ENCODE measurements at regions not wholly inside any gene's neighbourhood (a gene's known extent, or its start where the extent isn't known, plus 50 kb on each side); places are given as distances from the start of the nearest gene placed in this dataset.

DNA sequence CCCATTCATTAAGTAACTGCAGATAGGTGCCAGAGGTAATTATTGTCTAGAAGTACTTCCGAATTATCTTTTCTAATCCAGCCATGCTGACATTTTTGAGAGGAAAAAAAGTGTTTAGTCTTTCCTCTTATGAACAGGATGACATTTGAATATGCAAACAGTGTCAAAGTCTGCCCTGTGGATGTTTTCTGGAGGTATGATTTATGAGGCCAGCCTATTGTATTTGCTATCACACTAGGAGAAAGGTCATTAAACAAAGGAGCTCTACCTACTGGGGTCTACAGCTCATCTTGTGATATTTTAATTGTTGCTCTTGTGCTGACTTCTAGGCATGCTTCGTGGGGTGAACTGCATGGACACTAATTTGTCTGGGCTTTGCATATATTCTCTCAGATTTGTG lies 559.7 kb upstream of the CAMK1G start:
- DNase-seq (ENCODE audit: low spot score), result no peak

DNA sequence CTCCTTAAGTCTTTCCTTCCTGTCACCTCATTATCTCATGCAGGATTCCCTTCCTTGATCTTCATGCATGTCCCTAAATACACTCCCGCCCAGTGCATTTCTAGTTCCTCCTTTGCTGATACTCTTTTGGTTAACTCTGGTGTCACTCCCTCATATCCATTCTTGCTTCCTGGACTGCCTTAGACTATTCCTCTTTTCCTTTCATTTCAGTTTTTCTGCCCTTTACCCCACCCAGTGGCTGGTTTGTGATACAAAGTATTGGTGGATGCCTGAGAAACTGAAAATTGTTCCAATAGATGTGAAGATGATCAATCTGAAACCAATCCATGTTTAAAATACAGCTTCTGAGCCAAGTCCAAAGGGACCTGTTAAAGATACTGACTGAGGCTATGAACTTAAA lies 553.8 kb upstream of the CAMK1G start:
- DNase-seq (ENCODE audit: low spot score), result no peak

DNA sequence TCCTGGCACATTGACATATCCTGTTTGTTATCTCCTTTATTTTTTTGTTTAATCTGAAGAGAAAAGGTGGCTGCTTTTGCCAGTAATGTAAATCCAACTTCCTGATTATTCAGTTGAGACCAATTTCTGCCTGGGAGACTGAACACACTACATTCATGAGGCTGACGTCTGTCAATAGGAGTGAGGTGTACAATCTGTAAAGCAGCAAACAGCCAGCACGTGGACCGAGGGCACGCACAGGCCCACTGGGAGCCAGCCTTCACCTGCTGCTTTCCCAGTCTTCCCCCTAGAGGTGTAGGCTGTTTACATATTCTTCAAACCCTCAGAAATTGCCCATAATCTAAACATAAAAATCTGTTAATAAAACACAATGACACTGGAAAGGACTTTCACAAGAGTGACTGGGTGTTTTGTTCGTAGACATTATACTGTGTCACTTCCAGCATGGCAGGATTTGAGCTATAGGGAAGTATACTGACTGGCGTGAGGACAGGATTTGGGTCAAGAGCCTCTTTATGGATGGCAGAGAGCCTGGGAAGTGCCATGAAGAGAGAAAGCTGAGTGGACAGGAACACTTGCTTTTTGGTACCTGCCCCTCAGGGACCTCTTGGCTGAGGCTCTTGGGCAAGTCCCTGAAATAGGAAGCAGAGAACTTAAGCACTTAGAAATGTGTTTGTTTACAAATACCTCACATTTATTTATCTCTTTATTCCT lies 552.9 kb upstream of the CAMK1G start:
- no peak for DNase-seq (ENCODE audit: low spot score)

DNA sequence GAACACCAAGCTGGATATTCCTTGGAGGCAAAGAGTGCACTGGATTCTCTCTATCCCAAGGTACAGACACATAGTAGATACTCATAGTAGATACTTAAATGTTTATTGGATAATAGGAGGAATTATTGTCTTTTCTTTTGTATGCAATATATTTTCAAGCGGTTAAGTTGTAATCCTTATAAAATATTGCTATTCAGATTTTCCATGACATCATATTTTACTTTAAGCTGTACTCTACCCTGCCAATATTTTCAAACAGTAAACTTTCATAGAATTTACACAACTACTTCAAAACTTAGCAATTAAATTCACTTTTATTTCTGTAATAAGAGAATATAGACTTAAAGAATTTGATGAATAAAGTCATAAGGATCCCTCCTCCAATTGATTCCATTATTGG lies 546.5 kb upstream of the CAMK1G start:
- DNase-seq (ENCODE audit: low spot score), result no peak

DNA sequence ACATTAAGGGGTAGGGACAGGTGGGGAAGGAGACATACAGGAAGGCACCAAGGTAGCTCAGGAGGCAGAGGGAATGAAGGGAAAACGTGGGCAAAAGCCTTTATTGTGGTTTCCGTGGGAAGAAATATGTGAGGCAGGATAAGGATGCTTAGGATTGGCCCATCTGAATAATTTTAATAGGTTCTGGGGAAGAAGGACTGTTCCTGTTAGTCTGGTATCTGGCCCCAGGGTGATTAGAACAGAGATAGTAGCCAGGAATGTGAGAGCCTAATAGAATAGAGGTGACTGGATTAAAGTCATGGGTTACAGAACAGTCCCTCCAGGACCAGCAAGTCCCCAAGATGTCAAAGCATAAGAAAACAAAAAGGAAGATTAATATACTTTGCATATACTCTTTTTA lies 545.2 kb upstream of the CAMK1G start:
- no peak for DNase-seq (ENCODE audit: low spot score)

DNA sequence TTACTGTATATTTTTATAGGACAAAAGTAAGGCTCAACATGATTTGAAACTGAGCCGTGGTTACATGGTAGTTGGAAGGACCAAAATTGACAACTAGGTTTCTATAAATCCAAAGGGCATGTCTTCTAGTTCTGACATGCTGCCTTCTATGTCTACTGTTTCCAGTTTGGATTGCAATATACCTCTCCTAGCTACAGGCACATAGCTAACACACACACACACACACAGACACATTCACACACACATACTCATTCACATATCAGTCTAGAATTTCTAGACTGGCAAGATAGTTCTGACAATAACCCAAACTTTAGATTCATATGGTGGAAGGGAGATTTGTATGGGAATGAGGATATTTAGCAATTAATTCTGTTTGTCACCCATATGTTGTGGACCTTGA lies 544.8 kb upstream of the CAMK1G start:
- DNase-seq (ENCODE audit: low spot score), result no peak

DNA sequence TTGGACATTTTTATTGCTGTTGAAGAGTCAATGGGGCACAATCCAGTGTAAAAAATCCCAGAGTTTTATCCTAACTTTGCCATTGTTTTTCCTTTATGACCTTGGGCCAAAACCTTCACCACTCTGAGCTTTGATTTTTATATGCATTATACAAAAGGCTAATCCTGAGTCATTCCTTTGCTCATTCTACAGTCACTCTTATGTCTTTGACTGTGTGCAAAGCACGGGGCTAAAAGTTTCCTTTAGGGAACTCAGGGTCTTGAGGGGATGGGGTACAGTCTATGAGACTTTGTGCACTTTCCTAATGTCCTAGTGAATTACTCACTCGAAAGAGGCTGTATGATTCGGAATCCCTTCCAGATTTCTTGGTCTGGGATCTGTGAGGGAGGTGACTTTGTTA lies 543.2 kb upstream of the CAMK1G start:
- no peak for DNase-seq (ENCODE audit: low spot score)

DNA sequence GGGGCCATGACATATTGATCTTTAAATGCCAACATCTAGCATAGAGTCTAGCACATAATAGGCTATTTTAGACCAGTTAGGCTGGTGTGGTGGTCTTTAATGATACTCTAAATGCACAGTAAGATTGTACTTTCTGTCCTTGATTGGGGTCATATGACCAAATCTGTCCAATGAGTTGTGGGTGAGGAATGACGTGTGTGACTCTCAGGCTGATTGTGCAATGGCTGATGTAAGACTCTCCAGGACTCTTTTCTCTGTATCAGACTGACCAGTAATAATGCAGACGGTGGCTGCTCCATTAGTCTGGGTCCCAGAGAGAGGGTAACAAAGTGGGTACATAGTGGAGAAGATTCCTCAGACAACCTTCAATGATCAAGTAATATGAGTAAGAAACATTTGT lies 541.6 kb upstream of the CAMK1G start:
- no peak for DNase-seq (ENCODE audit: low spot score)

DNA sequence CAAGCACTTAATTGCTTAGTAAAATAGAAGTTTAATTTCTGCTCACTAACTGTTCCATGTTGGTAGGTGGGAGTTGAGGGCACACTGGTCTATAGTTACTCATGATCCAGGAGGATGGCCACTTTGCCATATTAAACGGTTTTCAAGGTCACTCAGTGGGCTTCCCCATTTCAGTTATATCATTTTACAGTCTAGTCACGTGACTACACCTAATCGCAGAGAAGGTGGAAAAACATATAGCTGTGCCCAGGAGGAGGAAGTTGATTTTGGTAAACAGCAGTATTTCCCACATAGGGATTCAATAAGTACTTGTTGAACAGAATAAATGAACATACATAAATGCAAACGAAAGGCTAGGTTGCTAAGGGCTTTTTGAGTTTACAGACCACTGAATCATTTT lies 541.1 kb upstream of the CAMK1G start:
- no peak for DNase-seq (ENCODE audit: low spot score)

DNA sequence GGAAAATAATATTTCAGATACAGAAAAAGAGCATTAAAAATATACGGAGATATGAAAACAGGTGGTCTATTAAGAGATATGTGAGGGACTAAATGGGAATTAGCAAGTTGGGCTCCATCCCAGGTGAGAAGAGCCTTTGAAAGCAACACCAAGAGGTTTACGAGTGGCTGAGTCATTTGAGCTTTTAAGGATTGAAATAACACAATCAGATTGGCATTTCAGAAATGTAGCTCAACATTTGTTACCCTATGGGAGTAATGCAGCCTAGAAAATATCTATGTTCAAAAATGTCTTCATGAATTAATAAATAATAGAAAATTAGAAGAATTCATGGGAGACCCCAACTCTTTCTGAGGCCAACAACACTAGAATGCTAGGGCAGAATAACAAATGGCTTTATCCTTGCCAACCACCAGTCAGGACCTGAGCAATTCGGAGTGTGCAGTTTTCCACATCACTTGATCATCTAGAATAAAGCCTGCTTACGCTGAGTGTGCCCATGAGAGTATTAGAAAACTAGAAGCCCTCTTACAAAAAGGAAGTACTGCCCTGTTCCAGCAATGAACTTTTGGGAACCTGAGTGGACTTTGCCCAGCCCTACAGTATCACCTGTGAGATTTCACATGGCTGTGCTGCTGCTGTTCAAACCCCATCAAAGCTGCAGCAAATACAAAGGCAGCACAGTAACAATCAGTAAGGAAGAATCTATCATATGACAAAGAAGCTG lies 538.0 kb upstream of the CAMK1G start:
- DNase-seq (ENCODE audit: low spot score), result no peak

DNA sequence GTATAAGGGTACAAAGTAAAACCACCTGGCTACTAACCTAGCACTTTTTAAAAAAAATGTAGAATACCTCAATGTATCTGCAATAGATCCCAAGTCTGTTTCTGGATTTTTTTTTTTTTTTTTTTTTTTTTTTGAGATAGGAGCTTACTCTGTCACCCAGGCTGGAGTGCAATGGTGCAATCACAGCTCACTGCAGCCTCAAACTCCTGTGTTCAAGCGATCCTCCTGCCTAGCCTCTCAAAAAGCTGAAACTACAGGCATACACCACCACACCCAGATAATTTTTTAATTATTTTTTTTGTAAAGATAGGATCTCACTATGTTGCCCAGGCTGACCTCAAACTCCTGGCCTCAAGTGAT lies 537.5 kb upstream of the CAMK1G start:
- DNase-seq (ENCODE audit: low spot score), result no peak

DNA sequence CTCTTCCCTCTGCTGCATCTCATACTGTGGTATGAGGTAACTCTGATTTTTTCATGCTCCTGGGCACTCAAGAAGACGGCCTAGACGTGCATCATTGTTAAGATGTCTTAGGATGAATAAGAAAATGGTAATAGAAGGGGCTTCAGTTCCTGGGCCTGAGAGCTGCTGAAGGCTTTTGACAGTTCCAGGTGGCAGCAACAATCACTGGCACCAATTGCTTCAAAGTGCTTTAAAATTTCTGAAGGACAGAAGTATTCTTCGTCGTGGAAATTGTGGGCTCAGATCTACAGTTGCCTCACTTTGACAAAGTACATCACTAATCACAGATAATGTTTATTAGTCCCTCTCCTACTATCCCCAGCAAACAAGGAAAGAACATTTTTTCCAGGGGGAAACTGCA lies 536.6 kb upstream of the CAMK1G start:
- DNase-seq (ENCODE audit: low spot score), result no peak

DNA sequence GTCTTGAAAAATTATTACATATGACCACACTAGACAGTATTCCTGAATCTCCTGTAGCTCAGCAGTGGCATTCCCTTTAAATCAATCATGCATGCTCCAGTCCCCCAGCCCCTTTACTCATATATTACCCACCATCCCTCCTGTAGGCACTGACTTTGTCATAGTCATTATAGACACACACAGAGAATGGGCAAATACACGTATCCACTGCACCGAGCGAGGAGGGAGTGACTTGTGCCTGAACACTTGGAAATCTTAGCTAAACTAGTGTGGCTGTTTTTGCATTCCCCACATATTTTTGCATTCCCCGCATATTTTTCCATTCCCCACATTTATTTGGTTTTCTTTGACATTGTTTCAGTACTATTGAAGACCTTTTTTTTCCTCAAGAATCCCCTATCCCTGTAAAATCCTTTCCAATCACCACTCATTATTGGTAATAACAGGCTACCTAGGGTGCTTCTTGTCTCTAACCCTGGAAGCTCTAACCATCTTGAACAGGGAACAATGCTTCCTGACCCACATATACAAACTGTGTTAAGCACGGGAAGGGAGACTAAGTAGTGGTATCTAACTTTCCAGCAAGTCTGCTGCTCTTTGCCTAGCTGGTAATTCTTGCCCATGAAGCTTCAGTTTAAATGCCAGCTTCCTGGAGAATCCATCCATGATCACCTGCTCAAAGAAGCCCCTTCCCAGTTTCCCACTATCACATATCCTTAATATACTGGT lies 534.4 kb upstream of the CAMK1G start:
- no peak for DNase-seq (ENCODE audit: low spot score)

DNA sequence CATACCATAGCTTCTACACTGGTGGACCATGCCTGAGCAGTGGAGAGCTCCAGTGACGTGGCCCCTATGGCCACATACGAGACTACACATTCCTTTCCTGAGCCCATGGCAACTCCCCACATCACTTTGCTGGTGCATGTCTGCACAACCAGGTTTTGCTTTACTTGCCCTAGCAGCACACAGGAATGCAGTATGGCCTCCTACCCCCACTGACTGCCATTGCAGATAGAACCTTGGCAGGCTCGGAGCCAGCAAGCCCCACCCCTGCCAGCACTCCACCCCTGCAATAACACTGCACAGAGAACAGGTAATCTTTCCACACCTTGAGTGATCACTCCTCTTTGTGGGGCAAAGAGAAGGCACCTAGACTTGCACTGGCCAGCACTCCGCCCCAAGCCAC lies 531.9 kb upstream of the CAMK1G start:
- DNase-seq (ENCODE audit: low spot score), result no peak

DNA sequence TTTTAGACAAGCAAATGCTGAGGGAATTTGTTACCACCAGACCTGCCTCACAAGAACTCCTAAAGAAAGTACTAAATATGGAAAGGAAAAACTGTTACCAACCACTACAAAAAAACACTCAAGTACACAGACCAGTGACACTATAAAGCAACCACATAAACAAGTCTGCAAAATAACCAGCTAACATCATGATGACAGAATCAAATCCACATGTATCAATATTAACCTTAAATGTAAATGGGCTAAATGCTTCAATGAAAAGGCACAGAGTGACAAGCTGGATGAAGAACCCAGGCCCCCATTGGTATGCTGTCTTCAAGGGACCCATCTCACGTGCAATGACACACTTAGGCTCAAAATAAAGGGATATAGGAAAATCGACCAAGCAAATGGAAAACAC lies 529.9 kb upstream of the CAMK1G start:
- DNase-seq (ENCODE audit: low spot score), result no peak

DNA sequence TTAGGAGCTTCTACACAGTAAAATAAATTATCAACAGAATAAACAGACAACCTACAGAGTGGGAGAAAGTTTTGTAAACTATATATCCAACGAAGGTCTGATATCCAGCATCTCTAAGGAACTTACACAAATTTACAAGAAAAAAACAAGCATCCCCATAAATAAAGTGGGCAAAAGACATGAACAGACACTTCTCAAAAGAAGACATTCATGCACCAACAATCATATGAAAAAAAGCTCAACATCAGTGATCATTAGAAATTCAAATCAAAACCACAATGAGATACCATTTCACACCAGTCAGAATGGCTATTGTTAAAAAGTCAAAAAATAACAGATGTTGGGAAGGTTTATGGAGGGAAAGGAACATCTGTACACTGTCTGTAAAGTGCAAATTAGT lies 526.4 kb upstream of the CAMK1G start:
- no peak for DNase-seq (ENCODE audit: low spot score)

DNA sequence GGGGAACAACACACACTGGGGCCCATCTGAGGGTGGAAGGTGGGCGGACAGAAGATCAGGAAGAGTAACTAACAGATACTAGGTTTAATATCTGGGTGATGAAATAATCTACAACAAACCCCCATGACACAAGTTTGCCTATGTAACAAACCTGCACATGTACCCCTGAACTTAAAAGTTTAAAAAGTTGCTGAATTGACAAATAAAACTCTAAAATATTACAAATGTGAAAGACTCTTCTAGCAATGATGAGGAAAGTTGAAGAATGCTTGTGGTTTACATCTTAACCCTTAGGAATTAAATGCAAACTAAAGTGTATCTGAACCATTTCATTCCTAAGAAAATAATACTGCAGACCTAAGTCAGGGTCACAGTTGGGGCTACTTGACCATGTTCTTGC lies 525.6 kb upstream of the CAMK1G start:
- DNase-seq (ENCODE audit: low spot score), result no peak

DNA sequence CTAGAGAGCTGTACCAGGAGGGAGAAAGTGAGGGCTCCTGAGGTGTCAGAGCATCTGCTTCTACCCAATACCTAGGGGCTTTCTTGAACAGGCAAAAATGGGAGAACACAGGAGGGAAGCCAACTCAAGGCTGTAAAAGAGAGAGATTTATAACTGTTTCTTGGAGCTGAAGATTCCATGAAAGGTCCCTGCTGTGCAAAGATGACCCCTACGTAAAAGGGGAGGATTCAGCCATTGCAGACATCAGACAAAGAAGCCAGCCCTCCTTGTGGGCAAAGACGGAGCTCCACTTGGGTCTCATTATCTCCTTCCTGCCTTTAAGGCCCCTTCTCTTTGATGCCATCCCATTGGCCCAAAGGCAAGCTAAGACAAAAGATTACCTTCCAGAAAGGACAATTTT lies 524.1 kb upstream of the CAMK1G start:
- no peak for DNase-seq (ENCODE audit: low spot score)

DNA sequence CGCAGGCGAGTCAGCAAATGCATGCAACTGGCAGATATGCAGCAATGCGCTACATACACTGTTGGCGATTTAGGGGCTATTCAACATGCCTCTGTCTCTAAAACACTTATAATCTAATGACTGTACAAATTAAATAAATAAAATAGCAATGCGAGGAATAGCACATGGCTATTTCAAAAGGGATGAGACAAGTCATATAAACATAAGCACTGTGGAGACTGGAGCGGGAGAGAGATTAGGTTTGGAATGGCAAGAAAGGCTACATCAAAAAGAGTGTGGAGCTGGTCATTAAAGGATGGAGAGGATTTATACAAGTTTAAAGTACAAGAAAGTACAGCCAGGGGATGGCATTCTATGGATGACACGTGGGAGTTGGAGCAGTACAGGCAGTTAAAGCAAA lies 523.5 kb upstream of the CAMK1G start:
- DNase-seq (ENCODE audit: low spot score), result no peak

DNA sequence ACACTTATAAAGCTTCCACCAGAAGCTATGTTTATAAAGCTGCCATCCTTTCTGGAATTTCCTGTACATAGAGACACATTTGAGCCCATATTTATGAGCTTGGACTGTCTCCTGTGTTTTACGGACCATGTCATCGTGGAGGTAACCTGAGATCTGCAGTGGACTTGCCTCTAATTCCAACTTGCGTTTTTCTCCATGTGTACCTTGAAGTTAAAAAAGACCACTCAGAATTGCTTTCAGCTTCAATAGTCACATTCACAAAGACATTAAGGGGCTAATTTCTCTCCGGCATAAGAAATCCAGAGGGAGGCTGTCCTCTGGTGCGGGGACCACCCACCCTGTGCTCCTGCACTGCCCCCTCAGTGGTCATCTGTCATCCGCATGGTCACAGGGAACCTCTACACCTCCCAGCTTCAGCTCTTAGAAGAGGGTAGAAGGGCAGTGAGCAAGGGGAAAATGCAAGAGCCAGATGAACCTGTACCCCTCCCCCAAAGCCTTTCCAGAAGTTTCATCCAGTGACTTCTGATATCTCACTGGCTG lies 521.4 kb upstream of the CAMK1G start:
- no peak for DNase-seq (ENCODE audit: low spot score)

DNA sequence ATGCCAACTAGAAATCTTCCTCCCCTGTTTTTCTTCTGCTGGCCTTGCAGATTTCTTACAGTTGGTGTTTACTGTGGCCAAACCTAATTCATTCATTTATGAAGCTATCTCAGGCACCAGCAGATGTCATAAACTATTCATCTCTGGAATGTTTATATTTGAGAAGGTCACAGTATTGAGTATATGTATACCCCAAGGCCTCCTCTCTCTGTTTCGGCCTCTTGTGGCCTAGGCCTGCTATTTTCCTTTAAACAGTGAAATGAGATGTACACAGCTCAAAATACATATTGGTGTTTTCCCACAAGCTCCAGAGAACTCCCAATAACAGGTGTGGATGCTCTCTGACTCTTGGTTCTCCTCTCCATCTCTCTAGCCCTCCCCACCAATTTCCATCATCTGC lies 520.7 kb upstream of the CAMK1G start:
- DNase-seq (ENCODE audit: low spot score), result no peak

DNA sequence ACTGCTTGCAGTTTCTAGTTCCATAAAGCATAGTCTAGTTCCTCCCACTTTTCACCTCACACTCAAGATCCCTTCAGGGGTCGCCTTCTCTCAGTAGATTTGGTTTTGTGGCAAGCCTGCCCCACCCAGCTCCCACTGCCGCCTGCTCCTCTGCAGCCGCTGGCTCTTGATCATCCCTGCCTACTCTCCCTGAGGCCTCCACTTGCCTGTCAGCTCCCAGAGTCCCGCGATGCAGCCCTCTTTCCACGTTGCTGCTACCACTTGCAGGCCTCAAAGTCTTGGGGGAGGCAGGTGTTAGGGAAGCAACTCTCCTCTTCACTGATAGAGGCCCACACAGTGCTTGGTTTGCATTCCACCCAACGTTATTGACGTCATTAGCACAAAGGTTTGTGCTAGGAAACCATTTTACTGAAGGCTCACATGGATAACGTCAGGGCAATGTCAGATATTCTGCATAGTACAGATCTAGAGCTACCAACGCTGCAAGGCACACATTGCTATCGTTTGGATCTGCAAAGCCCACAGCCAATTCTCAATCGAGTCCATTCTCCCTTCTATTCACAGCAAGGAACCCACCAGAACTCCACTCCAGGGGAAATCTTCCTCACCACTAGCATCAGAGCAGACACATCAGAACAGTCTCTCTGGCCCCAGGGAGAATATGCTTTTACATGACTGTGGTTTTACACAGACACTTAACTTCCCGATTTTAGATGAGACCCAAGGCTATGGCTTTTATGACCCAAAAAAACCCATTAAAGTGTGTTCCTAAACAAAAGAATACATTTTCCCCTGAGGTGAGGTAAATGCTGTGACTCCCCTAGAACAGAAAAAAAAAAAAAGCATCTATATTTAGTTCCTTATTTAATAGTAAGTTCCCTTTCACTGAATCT lies 519.5 kb upstream of the CAMK1G start:
- no peak for DNase-seq (ENCODE audit: low spot score)
